Loucy (cell line): ENCODE measurements at regions not wholly inside any gene's neighbourhood (a gene's known extent, or its start where the extent isn't known, plus 50 kb on each side); places are given as distances from the start of the nearest gene placed in this dataset.
"Not testable (repeated sequence)": the region's sequence is repeated elsewhere in the genome, so short reads cannot be mapped to it uniquely, and the experiment has no call there.

Experiments used
- H2AFZ ChIP-seq: fragments of 200-600 bp; sonication (generic); 2 replicates; pipeline ENCODE4 v1.6.0; 2016; ENCODE audit warnings: antibody characterized with exemption, mild to moderate bottlenecking, low read length, moderate library complexity
- H3F3A ChIP-seq: fragments of 200-600 bp; 2 replicates; pipeline ENCODE4 v1.6.0; 2016; ENCODE audit warnings: antibody characterized with exemption, low read depth, mild to moderate bottlenecking
- H3K27me3 ChIP-seq: fragments of 200-600 bp; sonication (generic); 2 replicates; pipeline ENCODE4 v1.6.1; 2014; ENCODE audit warnings: low read length, mild to moderate bottlenecking; ENCODE audit not compliant: insufficient read depth, poor library complexity, severe bottlenecking
- H3K36me3 ChIP-seq: fragments of 200-600 bp; sonication (generic); 2 replicates; pipeline ENCODE4 v1.6.1; 2016; ENCODE audit warnings: low read length; ENCODE audit not compliant: insufficient read depth
- H3K4me1 ChIP-seq: fragments of 200-600 bp; sonication (generic); 2 replicates; pipeline ENCODE4 v1.5.1; 2014; ENCODE audit warnings: low read length, mild to moderate bottlenecking; ENCODE audit not compliant: insufficient read depth, poor library complexity, severe bottlenecking
- H3K4me2 ChIP-seq: fragments of 200-600 bp; sonication (generic); 2 replicates; pipeline ENCODE4 v1.6.0; 2014; ENCODE audit warnings: antibody characterized with exemption, low read length, low read depth, mild to moderate bottlenecking; ENCODE audit not compliant: poor library complexity, severe bottlenecking
- H3K4me3 ChIP-seq: fragments of 200-600 bp; sonication (generic); 2 replicates; pipeline ENCODE4 v1.5.1; 2014; ENCODE audit warnings: low read length, mild to moderate bottlenecking, mixed read lengths; ENCODE audit not compliant: poor library complexity, severe bottlenecking
- H3K79me2 ChIP-seq: fragments of 200-600 bp; sonication (generic); 2 replicates; pipeline ENCODE4 v1.6.1; 2014; ENCODE audit warnings: low read length; ENCODE audit not compliant: insufficient read depth
- H3K9ac ChIP-seq: fragments of 200-600 bp; sonication (generic); 2 replicates; pipeline ENCODE4 v1.6.0; 2014; ENCODE audit warnings: mild to moderate bottlenecking, low read depth, low read length, moderate library complexity; ENCODE audit not compliant: poor library complexity, severe bottlenecking
- H3K9me2 ChIP-seq: fragments of 200-600 bp; sonication (generic); replicated peaks from 2 replicates; pipeline ENCODE4 v1.6.1; 2016; ENCODE audit warnings: low read depth, low read length, mixed read lengths
- H3K9me3 ChIP-seq: fragments of 200-600 bp; sonication (generic); 2 replicates; pipeline ENCODE4 v1.6.1; 2014; ENCODE audit warnings: mild to moderate bottlenecking, antibody characterized with exemption, low read length, low read depth; ENCODE audit not compliant: insufficient read depth
- H4K20me1 ChIP-seq: fragments of 200-600 bp; sonication (generic); 2 replicates; pipeline ENCODE4 v1.6.0; 2014; ENCODE audit warnings: antibody characterized with exemption, low read length, mild to moderate bottlenecking; ENCODE audit not compliant: insufficient read depth, poor library complexity, severe bottlenecking
- EZH2phosphoT487 ChIP-seq: fragments of 200-600 bp; IDR thresholded peaks from 2 replicates; pipeline ENCODE4 v1.6.1; 2018; ENCODE audit warnings: antibody characterized with exemption, mild to moderate bottlenecking, moderate library complexity, borderline replicate concordance
- TF ChIP-seq, protein P1 (sequence below): fragments of 200-600 bp; sonication (generic); conservative IDR thresholded peaks from 2 replicates; pipeline ENCODE4 v1.5.1; 2014; ENCODE audit warnings: mild to moderate bottlenecking, antibody characterized with exemption, low read length

DNA sequence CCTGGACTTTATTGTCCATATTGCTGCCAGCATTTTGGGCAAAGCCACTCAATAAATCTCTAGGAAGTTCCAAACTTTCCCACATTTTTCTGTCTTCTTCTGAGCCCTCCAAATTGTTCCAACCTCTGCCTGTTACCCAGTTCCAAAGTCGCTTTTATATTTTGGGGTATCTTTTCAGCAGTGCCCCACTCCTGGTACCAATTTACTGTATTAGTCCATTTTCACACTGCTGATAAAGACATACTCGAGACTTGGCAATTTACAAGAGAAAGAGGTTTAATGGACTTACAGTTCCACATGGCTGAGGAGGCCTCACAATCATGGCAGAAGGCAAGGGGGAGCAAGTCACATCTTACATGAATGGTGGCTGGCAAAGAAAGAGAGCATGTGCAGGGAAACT is 53.4 kb downstream of the AHSP start:
- not testable (repeated sequence) for H3K9me2 ChIP-seq, H4K20me1 ChIP-seq, H3K4me3 ChIP-seq, H3K36me3 ChIP-seq, H3K4me2 ChIP-seq, H3K4me1 ChIP-seq, H3F3A ChIP-seq, H3K27me3 ChIP-seq, H3K9ac ChIP-seq, H3K79me2 ChIP-seq, H2AFZ ChIP-seq
- H3K9me3 ChIP-seq, result peaks cover 14% of the 10 kb centered on the region; the same call in 1 of the 2 replicates

DNA sequence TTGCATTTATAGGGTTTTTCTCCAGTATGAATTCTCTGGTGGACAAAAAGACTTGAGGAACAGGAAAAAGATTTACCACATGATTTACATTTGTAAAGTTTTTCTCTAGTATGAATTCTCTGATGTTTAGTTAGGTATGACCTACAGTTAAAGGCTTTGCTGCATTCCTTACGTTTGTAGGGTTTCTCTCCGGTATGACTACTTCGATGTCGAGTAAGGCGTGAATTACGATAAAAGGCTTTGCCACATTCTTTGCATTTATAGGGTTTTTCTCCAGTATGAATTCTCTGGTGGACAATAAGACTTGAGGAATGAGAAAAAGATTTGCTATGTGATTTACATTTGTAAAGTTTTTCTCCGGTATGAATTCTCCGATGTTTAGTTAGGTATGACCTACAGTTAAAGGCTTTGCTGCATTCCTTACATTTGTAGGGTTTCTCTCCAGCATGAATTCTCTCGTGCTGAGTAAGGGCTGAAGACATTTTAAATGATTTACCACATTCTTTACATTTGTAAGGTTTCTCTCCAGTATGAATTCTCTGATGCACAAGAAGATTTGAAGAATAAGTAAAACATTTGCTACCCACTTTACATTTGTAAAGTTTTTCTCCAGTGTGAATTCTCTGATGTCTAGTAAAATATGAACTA is 74.2 kb downstream of the AHSP start:
- not testable (repeated sequence) for H3K9ac ChIP-seq, H3K36me3 ChIP-seq, H3K4me3 ChIP-seq, H4K20me1 ChIP-seq, H3K79me2 ChIP-seq, H3K9me2 ChIP-seq, H3F3A ChIP-seq, H2AFZ ChIP-seq, H3K4me2 ChIP-seq, H3K4me1 ChIP-seq, H3K27me3 ChIP-seq
- H3K9me3 ChIP-seq, result peaks cover 44% of the 10 kb centered on the region

DNA sequence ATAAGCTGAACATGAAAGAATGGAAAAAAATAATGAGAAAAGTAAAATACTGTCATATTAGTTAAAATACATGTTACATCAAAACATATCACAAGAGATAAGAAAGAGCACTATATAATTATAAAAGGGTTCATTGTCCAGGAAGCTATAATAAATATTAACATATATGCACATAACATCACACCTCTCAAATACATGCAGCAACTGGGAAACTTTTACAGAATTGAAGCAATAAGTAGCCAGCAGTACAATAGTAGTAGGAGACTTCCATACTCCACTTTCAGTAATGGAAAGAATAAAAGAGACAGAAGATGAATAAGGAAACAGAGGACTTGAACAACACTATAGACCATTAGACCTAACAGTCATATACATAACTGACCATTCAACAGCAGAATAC is 90.4 kb downstream of the AHSP start:
- no peaks in the 10 kb centered on the region for H3K27me3 ChIP-seq
- no peaks in the 10 kb centered on the region for H3K79me2 ChIP-seq

DNA sequence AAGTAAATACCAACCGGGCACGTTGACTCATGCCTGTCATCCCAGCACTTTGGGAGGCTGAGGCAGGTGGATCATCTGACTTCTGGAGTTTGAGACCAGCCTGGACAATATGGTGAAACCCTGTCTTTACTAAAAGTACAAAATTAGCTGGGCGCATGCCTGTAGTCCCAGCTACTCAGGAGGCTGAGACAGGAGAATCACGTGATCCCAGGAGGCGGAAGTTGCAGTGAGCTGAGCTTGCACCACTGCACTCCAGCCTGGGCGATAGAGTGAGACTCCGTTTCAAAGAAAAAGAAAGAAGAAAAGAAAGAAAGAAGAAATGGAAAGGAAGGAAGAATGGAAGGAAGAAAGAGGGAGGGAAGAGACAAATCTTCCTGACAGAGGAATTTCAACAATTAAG is 108.7 kb downstream of the AHSP start:
- H3K4me1 ChIP-seq, result no peaks in the 10 kb centered on the region
- no peak overlapping the region for H3K4me2 ChIP-seq
- H3K4me3 ChIP-seq, result no peak overlapping the region
- no peak overlapping the region for H3K9ac ChIP-seq
- no peaks in the 10 kb centered on the region for H3K36me3 ChIP-seq
- H3K9me2 ChIP-seq, result no peaks in the 10 kb centered on the region
- no peak overlapping the region for H2AFZ ChIP-seq
- no peaks in the 10 kb centered on the region for H3K79me2 ChIP-seq
- H3F3A ChIP-seq, result no peaks in the 10 kb centered on the region
- H3K27me3 ChIP-seq, result no peaks in the 10 kb centered on the region
- TF ChIP-seq, protein P1, sequence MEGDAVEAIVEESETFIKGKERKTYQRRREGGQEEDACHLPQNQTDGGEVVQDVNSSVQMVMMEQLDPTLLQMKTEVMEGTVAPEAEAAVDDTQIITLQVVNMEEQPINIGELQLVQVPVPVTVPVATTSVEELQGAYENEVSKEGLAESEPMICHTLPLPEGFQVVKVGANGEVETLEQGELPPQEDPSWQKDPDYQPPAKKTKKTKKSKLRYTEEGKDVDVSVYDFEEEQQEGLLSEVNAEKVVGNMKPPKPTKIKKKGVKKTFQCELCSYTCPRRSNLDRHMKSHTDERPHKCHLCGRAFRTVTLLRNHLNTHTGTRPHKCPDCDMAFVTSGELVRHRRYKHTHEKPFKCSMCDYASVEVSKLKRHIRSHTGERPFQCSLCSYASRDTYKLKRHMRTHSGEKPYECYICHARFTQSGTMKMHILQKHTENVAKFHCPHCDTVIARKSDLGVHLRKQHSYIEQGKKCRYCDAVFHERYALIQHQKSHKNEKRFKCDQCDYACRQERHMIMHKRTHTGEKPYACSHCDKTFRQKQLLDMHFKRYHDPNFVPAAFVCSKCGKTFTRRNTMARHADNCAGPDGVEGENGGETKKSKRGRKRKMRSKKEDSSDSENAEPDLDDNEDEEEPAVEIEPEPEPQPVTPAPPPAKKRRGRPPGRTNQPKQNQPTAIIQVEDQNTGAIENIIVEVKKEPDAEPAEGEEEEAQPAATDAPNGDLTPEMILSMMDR, result no peak
- no peak for TF ChIP-seq EZH2phosphoT487
- no peaks in the 10 kb centered on the region for H3K9me3 ChIP-seq
- H4K20me1 ChIP-seq, result no peaks in the 10 kb centered on the region

More for the DNA sequence above, 90.4 kb downstream of the AHSP start:
- Histone ChIP-seq H4K20me1 (no peaks in the 10 kb centered on the region), H2AFZ (no peak overlapping the region), H3K4me2 (no peak overlapping the region), H3F3A (no peaks in the 10 kb centered on the region), H3K4me3 (no peak overlapping the region), H3K4me1 (no peaks in the 10 kb centered on the region), H3K9me3 (no peaks in the 10 kb centered on the region), H3K36me3 (no peaks in the 10 kb centered on the region), H3K9me2 (no peaks in the 10 kb centered on the region), H3K9ac (no peak overlapping the region)
- TF ChIP-seq EZH2phosphoT487, result no peak
- TF ChIP-seq, protein P1, result no peak
